H9 (cell line): ENCODE measurements at regions not wholly inside any gene's neighbourhood (a gene's known extent, or its start where the extent isn't known, plus 50 kb on each side); places are given as distances from the start of the nearest gene placed in this dataset.

Source experiments
- DNase-seq: peaks from one replicate; pipeline ENCODE4 v3.0.0-alpha.2; 2017
- H2AFZ ChIP-seq: one replicate; pipeline ENCODE4 v1.6.1; 2013; ENCODE audit warnings: mild to moderate bottlenecking, low read length, control low read depth, moderate library complexity
- H2AK5ac ChIP-seq: 2 replicates; pipeline ENCODE4 v1.6.1; 2013; ENCODE audit warnings: low read length, control low read depth, mixed read lengths; ENCODE audit not compliant: insufficient read length
- H2BK120ac ChIP-seq: one replicate; pipeline ENCODE4 v1.6.1; 2013; ENCODE audit warnings: low read depth, mild to moderate bottlenecking, low read length, control low read depth, inconsistent platforms; ENCODE audit not compliant: poor library complexity, severe bottlenecking
- H2BK12ac ChIP-seq: 2 replicates; pipeline ENCODE4 v1.6.1; 2013; ENCODE audit warnings: low read length, control low read depth, mixed read lengths, low read depth; ENCODE audit not compliant: insufficient read length
- H2BK15ac ChIP-seq: 2 replicates; pipeline ENCODE4 v1.6.1; 2013; ENCODE audit warnings: low read depth, low read length, control low read depth
- H2BK20ac ChIP-seq: one replicate; pipeline ENCODE4 v1.6.1; 2013; ENCODE audit warnings: low read depth, mild to moderate bottlenecking, low read length, control low read depth, inconsistent platforms; ENCODE audit not compliant: poor library complexity, severe bottlenecking
- H2BK5ac ChIP-seq: 2 replicates; pipeline ENCODE4 v1.6.1; 2013; ENCODE audit warnings: low read length, control low read depth, mixed read lengths; ENCODE audit not compliant: insufficient read length
- H3K14ac ChIP-seq: 2 replicates; pipeline ENCODE4 v1.6.1; 2013; ENCODE audit warnings: low read length, control low read depth; ENCODE audit not compliant: insufficient read depth
- H3K18ac ChIP-seq: 2 replicates; pipeline ENCODE4 v1.6.1; 2013; ENCODE audit warnings: low read depth, mild to moderate bottlenecking, mixed read lengths, low read length, control low read depth; ENCODE audit not compliant: insufficient read length
- H3K23ac ChIP-seq: 2 replicates; pipeline ENCODE4 v1.6.1; 2013; ENCODE audit warnings: low read length, control low read depth, mixed read lengths, low read depth; ENCODE audit not compliant: insufficient read length
- H3K23me2 ChIP-seq: 2 replicates; pipeline ENCODE4 v1.6.1; 2013; ENCODE audit warnings: low read depth, mild to moderate bottlenecking, mixed read lengths, low read length, control low read depth; ENCODE audit not compliant: insufficient read length, poor library complexity, severe bottlenecking
- H3K27ac ChIP-seq: 2 replicates; pipeline ENCODE4 v1.5.1; 2013; ENCODE audit warnings: low read length, control low read depth, mixed read lengths, low read depth; ENCODE audit not compliant: insufficient read length
- H3K27me3 ChIP-seq: 2 replicates; pipeline ENCODE4 v1.6.1; 2013; ENCODE audit warnings: low read length, control low read depth, inconsistent platforms; ENCODE audit not compliant: insufficient read depth
- H3K4ac ChIP-seq: 2 replicates; pipeline ENCODE4 v1.6.1; 2013; ENCODE audit warnings: low read depth, mild to moderate bottlenecking, control low read depth, inconsistent platforms, low read length, moderate library complexity
- H3K4me1 ChIP-seq: 2 replicates; pipeline ENCODE4 v1.6.1; 2013; ENCODE audit warnings: low read length, control low read depth, inconsistent platforms; ENCODE audit not compliant: insufficient read depth
- H3K4me2 ChIP-seq: 2 replicates; pipeline ENCODE4 v1.6.1; 2013; ENCODE audit warnings: low read length, control low read depth, mixed read lengths; ENCODE audit not compliant: insufficient read length, insufficient read depth
- H3K56ac ChIP-seq: 2 replicates; pipeline ENCODE4 v1.6.1; 2013; ENCODE audit warnings: low read depth, mild to moderate bottlenecking, mixed read lengths, low read length, control low read depth; ENCODE audit not compliant: insufficient read length
- H3K79me1 ChIP-seq: 2 replicates; pipeline ENCODE4 v1.6.1; 2013; ENCODE audit warnings: low read depth, mild to moderate bottlenecking, moderate library complexity, low read length, control low read depth, inconsistent platforms; ENCODE audit not compliant: insufficient read depth, poor library complexity, severe bottlenecking
- H3K79me2 ChIP-seq: 2 replicates; pipeline ENCODE4 v1.6.1; 2013; ENCODE audit warnings: low read length, control low read depth, inconsistent platforms; ENCODE audit not compliant: insufficient read depth
- H3K9ac ChIP-seq: 2 replicates; pipeline ENCODE4 v1.6.1; 2013; ENCODE audit warnings: low read length, control low read depth, mixed read lengths; ENCODE audit not compliant: insufficient read length; ENCODE audit errors: extremely low read depth
- H3K9me3 ChIP-seq: one replicate; pipeline ENCODE4 v1.6.1; 2013; ENCODE audit warnings: low read depth, low read length, inconsistent platforms; ENCODE audit not compliant: control insufficient read depth
- H3T11ph ChIP-seq: one replicate; pipeline ENCODE4 v1.6.1; 2013; ENCODE audit warnings: mild to moderate bottlenecking, low read length, control low read depth, inconsistent platforms
- H4K20me1 ChIP-seq: one replicate; pipeline ENCODE4 v1.6.1; 2013; ENCODE audit not compliant: control insufficient read depth, insufficient read length, insufficient read depth
- H4K5ac ChIP-seq: 2 replicates; pipeline ENCODE4 v1.6.1; 2013; ENCODE audit warnings: low read depth, mild to moderate bottlenecking, mixed read lengths, low read length, control low read depth; ENCODE audit not compliant: insufficient read length
- H4K8ac ChIP-seq: replicated peaks from 2 replicates; pipeline ENCODE4 v1.6.1; 2013; ENCODE audit warnings: low read length, control low read depth, mixed read lengths, low read depth; ENCODE audit not compliant: insufficient read length
- H4K91ac ChIP-seq: 2 replicates; pipeline ENCODE4 v1.6.1; 2013; ENCODE audit warnings: low read depth, mild to moderate bottlenecking, moderate library complexity, mixed read lengths, low read length, control low read depth; ENCODE audit not compliant: insufficient read length
- H3K27ac Mint-ChIP-seq, 3 experiments: 2 replicates in 2 of 3; 3 replicates in 1 of 3; pipeline ENCODE4 v1.8.0; 2020 to 2021; ENCODE audit warnings: mixed read lengths in 3 of 3, mild to moderate bottlenecking in 1 of 3, moderate library complexity in 1 of 3
- H3K27me3 Mint-ChIP-seq: 2 replicates; pipeline ENCODE4 v1.8.0; 2021; ENCODE audit warnings: low read depth, mild to moderate bottlenecking, moderate library complexity, mixed read lengths
- H3K36me3 Mint-ChIP-seq, 3 experiments: 2 replicates in 2 of 3; 3 replicates in 1 of 3; pipeline ENCODE4 v1.8.0; 2020 to 2021; ENCODE audit warnings: low read depth in 3 of 3, mixed read lengths in 3 of 3; ENCODE audit not compliant: insufficient read depth in 1 of 3
- H3K4me1 Mint-ChIP-seq, 2 experiments: 2 replicates each; pipeline ENCODE4 v1.8.0; 2020; ENCODE audit warnings: mixed read lengths in 2 of 2
- H3K4me3 Mint-ChIP-seq, 2 experiments: 2 replicates in 1 of 2; 3 replicates in 1 of 2; pipeline ENCODE4 v1.8.0; 2020 to 2021; ENCODE audit warnings: mild to moderate bottlenecking in 2 of 2, mixed read lengths in 2 of 2, moderate library complexity in 1 of 2
- H3K9me3 Mint-ChIP-seq, 2 experiments: 2 replicates in 1 of 2; 3 replicates in 1 of 2; pipeline ENCODE4 v1.8.0; 2020; ENCODE audit warnings: mild to moderate bottlenecking in 2 of 2, mixed read lengths in 2 of 2, moderate library complexity in 1 of 2
- WGBS: extraction: QIAGEN DNeasy Blood & Tissue Kit; methylation state at CpG from one replicate; pipeline ENCODE4 v1.1.7; 2013; ENCODE audit warnings: missing lambda C conversion rate, low lambda C conversion rate, mixed read lengths; ENCODE audit not compliant: insufficient read length; ENCODE audit errors: extremely low coverage; 5-methylcytosine and 5-hydroxymethylcytosine counted together
- TF ChIP-seq, protein P1 (sequence below): fragments of 200-600 bp; sonication (generic); conservative IDR thresholded peaks from 3 replicates; pipeline ENCODE4 v1.8.0; 2021; ENCODE audit warnings: antibody characterized with exemption, mild to moderate bottlenecking

DNA sequence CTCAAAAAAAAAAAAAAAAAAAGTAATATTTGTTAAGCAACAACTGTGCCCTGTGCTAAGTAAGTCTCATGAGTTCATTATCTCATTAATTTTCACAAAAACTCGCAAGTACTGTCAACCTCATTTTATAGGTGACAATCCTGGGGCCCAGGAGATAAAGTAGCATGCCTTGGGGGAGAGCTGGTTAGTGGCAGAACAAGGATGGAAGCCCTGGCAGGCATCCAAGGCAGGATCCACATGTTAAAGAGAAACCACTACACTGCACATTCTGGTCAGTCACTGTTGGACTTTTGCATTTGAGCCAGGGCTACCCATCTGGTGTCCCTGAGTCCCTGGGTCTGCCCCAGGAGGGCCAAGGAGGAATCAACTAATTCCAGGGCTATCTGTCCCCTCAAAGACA lies 54.6 kb downstream of the ZFP36L2 start:
- Histone ChIP-seq H3K23ac (no peak overlapping the region), H2BK12ac (no peak overlapping the region), H4K8ac (no peak overlapping the region), H3K4ac (no peak overlapping the region), H4K5ac (no peak overlapping the region), H3K79me2 (no peaks in the 10 kb centered on the region), H3K9me3 (peaks cover 14% of the 10 kb centered on the region), H2AK5ac (no peak overlapping the region), H3K23me2 (no peaks in the 10 kb centered on the region), H3K56ac (no peak overlapping the region), H3K14ac (no peak overlapping the region), H3K4me1 (no peaks in the 10 kb centered on the region), H3K9ac (no peak overlapping the region), H2BK120ac (no peak overlapping the region), H2BK20ac (no peak overlapping the region), H2AFZ (no peak overlapping the region), H2BK5ac (no peak overlapping the region), H3K27ac (no peak overlapping the region), H4K91ac (no peak overlapping the region), H3K4me2 (no peak overlapping the region), H2BK15ac (no peak overlapping the region), H3K79me1 (no peaks in the 10 kb centered on the region), H3T11ph (no peak overlapping the region), H4K20me1 (no peaks in the 10 kb centered on the region), H3K27me3 (no peaks in the 10 kb centered on the region), H3K18ac (no peak overlapping the region)
- no peak overlapping the region for H3K4me3 Mint-ChIP-seq
- H3K9me3 Mint-ChIP-seq = no peaks in the 10 kb centered on the region
- no peak for DNase-seq
- TF ChIP-seq, protein P1, sequence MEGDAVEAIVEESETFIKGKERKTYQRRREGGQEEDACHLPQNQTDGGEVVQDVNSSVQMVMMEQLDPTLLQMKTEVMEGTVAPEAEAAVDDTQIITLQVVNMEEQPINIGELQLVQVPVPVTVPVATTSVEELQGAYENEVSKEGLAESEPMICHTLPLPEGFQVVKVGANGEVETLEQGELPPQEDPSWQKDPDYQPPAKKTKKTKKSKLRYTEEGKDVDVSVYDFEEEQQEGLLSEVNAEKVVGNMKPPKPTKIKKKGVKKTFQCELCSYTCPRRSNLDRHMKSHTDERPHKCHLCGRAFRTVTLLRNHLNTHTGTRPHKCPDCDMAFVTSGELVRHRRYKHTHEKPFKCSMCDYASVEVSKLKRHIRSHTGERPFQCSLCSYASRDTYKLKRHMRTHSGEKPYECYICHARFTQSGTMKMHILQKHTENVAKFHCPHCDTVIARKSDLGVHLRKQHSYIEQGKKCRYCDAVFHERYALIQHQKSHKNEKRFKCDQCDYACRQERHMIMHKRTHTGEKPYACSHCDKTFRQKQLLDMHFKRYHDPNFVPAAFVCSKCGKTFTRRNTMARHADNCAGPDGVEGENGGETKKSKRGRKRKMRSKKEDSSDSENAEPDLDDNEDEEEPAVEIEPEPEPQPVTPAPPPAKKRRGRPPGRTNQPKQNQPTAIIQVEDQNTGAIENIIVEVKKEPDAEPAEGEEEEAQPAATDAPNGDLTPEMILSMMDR = no peak
- WGBS = no CpG with 5 or more reads among the region's 1 CpG
- H3K36me3 Mint-ChIP-seq = no peaks in the 10 kb centered on the region
- peaks cover 2% of the 10 kb centered on the region for H3K27me3 Mint-ChIP-seq
- peak overlapping the region in 1 of 3 experiments; percentile 77; a peak in 1 of 7 replicates for H3K27ac Mint-ChIP-seq
- peaks cover 40 to 42% of the 10 kb centered on the region in 2 experiments for H3K4me1 Mint-ChIP-seq
